GM21576 (cell line): ENCODE measurements at regions not wholly inside any gene's neighbourhood (a gene's known extent, or its start where the extent isn't known, plus 50 kb on each side); places are given as distances from the start of the nearest gene placed in this dataset.
"Not testable (repeated sequence)": the region's sequence is repeated elsewhere in the genome, so short reads cannot be mapped to it uniquely, and the experiment has no call there.

Experiments used
- ATAC-seq: cut with Tn5 transposase; IDR thresholded peaks from one replicate; pipeline ENCODE4 v1.9.1; 2021; ENCODE audit warnings: mild to moderate bottlenecking, moderate library complexity; ENCODE audit not compliant: unreplicated experiment

DNA sequence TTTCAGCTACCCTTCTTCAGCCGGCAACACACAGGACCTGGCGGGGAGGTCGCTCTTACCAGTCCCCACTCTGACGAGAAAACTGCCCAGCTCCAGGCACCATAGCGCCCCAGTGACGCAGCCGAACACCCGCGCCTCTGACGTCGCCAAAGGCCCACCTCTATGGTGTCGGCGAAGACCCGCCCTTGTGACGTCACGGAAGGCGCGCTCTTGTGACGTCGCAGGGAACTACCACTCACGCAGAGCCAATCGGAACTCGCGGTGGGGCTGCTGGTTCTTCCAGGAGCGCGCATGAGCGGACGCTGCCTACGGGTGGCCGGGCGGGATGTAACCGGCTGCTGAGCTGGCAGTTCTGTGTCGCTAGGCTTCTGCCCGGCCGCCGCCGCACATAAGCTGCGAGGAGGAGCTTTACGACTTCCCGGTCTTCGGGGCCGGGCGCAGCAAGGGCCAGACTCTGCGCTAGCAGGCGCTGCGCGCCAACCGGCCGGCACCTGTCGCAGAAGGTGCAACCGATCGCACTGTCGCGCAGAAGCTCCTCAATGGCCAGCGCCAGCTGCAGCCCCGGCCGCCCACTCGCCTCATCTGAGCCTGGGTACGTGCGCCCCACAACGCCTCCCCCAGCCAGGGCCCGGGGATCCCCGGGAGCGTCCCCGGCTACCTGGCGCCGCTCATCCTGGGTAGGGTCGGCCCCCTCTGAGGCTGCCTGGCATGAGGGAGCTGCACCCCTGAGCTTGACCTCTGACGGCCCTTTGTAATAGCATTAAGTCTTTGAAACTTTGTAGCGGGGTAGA, 121.3 kb upstream of the FBXO28 start:
- peak; percentile 100 for ATAC-seq

GRCh38 chr1:223991297-223991857, 122.5 kb upstream of the FBXO28 start:
- ATAC-seq, result not testable (repeated sequence)

DNA sequence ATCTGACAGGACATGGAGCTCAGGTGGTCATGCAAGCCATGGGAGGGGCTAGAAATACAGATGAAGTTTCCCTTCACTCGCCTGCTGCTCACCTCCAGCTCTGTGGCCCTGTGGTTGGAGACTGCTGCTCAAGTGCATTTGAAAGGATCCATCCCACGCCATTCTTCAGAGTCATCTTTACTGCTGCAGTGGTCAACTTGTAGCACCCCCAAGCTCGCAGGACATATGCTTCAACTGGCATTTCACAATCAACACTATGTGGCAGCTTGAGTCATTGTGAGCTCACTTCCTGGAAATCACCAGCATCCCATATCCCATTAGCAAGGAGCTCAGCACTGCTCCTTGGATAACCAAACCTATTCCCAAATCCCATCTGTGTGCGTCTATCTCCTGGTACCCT, 116.2 kb upstream of the TP53BP2 start:
- not testable (repeated sequence) for ATAC-seq

- not testable (repeated sequence) for ATAC-seq
Observed at GRCh38 chr1:223952801-223953200, 107.1 kb upstream of the TP53BP2 start.

DNA sequence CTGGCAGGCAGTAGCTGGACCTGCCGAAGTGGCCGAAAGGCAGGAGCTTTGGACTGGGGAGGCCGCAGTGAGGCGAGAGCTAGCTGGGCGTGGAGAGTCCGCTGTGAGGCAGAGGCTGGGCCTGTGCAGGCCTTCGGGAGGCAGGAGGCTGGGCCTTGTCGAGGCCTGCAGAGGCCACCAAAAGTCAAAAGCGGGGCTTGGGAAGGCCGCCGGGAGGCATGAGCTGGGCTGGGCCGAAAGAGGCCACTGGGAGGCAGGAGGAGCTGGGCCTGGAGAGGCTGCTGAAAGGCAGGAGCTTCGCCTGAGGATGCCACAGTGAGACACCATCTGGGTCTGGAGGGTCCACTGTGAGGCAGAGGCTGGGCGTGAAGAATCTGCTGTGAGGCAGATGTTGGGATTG, 105.8 kb upstream of the TP53BP2 start:
- ATAC-seq, result not testable (repeated sequence)

DNA sequence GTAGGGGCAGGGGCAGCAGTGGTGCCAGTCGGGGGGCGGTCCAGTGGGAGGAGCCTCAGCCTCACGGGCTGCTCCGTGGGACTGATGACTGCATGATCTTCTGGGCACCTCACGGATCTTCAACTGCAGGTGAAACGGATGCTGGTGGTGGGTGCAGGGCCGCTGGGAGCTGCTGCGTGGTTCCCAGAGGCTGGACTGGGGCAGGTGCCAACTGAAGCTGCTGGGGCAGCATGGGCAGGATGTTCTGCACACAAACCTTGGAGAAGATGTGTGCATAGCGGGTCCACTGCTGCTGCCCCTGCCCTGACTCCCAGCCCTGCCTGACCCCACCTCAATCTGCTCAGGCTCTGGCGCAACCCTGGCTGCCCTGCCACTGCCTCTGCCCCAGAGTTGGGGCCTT, 104.2 kb upstream of the TP53BP2 start:
- ATAC-seq, result not testable (repeated sequence)

DNA sequence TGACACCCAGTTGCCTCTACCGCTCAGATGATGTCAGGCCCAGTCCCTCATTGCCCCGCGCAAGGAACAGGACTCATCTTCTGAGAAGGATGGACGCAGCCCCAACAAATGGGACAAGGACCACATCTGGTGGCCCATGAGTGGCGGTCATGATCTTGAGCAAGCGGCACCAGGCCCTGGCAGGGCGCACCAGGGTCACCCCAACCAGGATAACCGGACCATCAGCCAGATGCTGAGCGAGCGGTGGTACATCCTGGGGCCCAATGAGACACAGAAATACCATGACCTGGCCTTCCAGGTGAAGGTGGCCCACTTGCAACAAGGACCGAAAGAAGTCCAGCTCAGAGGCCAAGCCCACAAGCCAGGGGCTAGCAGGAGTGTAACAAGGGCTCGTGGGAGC, 102.3 kb upstream of the TP53BP2 start:
- ATAC-seq, result not testable (repeated sequence)

DNA sequence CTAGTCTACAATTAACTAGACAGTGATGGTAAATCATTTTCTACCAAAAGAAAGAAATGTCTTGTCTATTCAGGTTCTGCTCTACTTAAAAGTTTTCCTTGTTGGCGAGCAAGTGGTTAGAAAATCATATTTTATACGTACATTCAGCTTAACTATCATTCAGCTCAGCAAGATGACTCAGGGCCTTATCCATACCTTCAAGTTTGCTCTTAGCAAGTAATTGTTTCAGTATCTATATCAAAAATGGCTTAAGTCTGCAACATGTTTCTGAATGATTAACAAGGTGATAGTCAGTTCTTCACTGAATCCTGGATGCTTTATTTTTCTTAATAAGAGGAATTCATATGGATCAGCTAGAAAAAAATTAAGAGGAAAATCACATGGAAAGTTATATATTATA, 90.8 kb upstream of the TP53BP2 start:
- not testable (repeated sequence) for ATAC-seq

DNA sequence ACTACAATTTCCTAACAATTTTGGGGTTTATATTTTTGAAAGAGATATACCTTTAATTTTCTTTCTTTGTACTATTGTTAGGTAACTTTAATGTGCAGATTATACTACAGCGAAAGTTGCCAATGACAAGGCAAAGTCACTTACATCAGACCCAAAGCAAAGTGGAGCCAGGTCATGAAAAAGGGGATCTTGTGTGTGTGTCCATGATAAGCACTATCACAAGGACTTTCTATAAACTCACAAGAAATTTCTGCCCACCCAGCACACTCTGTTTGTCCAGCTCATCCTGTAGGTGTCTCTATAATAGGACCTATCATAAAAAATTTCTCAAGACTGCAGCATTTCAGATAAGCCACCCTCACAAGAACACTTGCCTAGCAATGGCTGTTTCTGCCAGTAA, 85.7 kb upstream of the TP53BP2 start:
- ATAC-seq, result not testable (repeated sequence)

- ATAC-seq, result not testable (repeated sequence)
Observed at GRCh38 chr1:223920805-223921204, 75.1 kb upstream of the TP53BP2 start.

DNA sequence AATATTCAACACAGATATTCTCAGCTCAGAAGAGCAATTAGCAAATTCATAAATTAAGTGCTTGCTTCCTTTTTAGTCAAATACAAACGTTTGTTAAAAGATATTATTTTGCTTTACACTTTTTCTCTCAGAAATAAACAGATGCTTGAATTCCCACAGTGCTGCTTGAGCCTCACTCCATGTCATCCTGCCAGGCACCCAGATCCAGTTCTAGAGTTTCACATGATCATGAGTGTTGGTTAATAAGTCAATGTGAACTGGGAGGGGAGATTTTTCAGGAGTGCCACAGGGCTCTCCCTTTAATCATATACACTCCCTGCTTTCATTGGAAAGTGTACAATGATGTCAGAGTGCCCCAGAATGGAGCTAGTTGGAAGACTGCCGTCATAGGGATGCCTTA, 69.7 kb upstream of the TP53BP2 start:
- not testable (repeated sequence) for ATAC-seq

DNA sequence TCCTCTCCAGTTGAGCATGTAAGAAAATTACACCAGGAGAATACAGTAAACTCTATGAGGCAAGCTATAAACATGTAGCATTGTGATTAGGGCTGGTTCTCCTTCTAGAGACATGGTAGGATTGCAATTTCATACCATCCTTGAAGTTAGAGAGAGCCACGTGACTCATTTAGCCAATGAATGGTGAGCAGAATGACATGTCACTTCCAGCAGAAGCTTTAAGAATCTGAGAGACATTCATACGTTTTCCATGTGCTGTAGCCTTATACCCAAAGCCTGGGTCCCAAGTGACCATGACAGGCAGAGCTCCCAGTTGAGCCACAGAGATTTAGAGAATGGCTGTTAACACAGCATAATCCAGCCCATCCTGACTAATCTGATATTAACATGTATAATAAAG, 68.0 kb upstream of the TP53BP2 start:
- not testable (repeated sequence) for ATAC-seq

- ATAC-seq, result not testable (repeated sequence)
Observed at GRCh38 chr1:223907943-223908587, 62.3 kb upstream of the TP53BP2 start.

GRCh38 chr1:223903221-223903620, 57.5 kb upstream of the TP53BP2 start:
- not testable (repeated sequence) for ATAC-seq

GRCh38 chr1:223899775-223900174, 54.0 kb upstream of the TP53BP2 start:
- ATAC-seq, result not testable (repeated sequence)

- ATAC-seq, result not testable (repeated sequence)
Observed at GRCh38 chr1:223897097-223897496, 51.4 kb upstream of the TP53BP2 start.

DNA sequence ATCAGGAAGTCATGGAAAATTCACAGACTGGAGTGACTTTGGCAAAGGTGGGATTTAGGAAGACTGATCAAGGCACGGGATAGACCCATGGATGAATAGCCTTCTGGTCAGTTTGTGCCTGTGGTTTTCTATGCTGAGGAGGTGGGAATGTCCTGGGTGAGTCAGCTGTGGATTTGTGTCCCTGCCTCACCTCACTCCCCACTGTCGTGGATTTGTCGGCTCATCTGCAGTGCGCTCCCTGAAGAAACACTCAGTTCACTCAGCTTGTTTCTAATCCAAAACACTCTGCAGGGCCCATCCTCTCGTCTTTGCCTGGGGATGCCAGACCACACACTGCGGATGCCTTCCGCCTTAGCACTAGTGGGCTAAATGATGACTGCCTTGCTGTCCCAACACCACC, 50.2 kb upstream of the TP53BP2 start:
- not testable (repeated sequence) for ATAC-seq
